SJSA1 (cell line): ENCODE measurements at regions not wholly inside any gene's neighbourhood (a gene's known extent, or its start where the extent isn't known, plus 50 kb on each side); places are given as distances from the start of the nearest gene placed in this dataset.
"Not testable (repeated sequence)": the region's sequence is repeated elsewhere in the genome, so short reads cannot be mapped to it uniquely, and the experiment has no call there.

Experiments
- DNase-seq, 2 experiments: peaks; one replicate each; pipeline ENCODE4 v3.0.0-alpha.2; 2015 to 2020; ENCODE audit warnings: low spot score in 2 of 2, low read depth in 1 of 2
- H3K27ac ChIP-seq: fragments of 250-450 bp; sonication (Bioruptor Pico); 2 replicates; pipeline ENCODE4 v1.5.1; 2020; ENCODE audit warnings: mild to moderate bottlenecking, moderate library complexity
- H3K27me3 ChIP-seq: fragments of 250-450 bp; sonication (Bioruptor Pico); replicated peaks from 2 replicates; pipeline ENCODE4 v1.5.1; 2020; ENCODE audit warnings: mild to moderate bottlenecking, moderate library complexity
- H3K36me3 ChIP-seq: fragments of 250-450 bp; sonication (Bioruptor Pico); 2 replicates; pipeline ENCODE4 v1.5.1; 2020; ENCODE audit warnings: mild to moderate bottlenecking
- H3K4me1 ChIP-seq: fragments of 250-450 bp; sonication (Bioruptor Pico); replicated peaks from 2 replicates; pipeline ENCODE4 v1.6.1; 2021; ENCODE audit warnings: mild to moderate bottlenecking
- H3K4me3 ChIP-seq: fragments of 250-450 bp; sonication (Bioruptor Pico); 2 replicates; pipeline ENCODE4 v1.5.1; 2020; ENCODE audit warnings: mild to moderate bottlenecking
- H3K9me3 ChIP-seq: fragments of 250-450 bp; sonication (Bioruptor Pico); replicated peaks from 2 replicates; pipeline ENCODE4 v1.5.1; 2020; ENCODE audit warnings: mild to moderate bottlenecking

- H3K36me3 ChIP-seq, result no peaks in the 10 kb centered on the region
- no peaks in the 10 kb centered on the region for H3K9me3 ChIP-seq
- no peak for DNase-seq
- H3K4me1 ChIP-seq, result no peaks in the 10 kb centered on the region
- no peak overlapping the region for H3K4me3 ChIP-seq
- no peaks in the 10 kb centered on the region for H3K27me3 ChIP-seq
- no peak overlapping the region for H3K27ac ChIP-seq
Observed at GRCh38 chr16:77068402-77068801, 122.6 kb upstream of the MON1B start.

DNA sequence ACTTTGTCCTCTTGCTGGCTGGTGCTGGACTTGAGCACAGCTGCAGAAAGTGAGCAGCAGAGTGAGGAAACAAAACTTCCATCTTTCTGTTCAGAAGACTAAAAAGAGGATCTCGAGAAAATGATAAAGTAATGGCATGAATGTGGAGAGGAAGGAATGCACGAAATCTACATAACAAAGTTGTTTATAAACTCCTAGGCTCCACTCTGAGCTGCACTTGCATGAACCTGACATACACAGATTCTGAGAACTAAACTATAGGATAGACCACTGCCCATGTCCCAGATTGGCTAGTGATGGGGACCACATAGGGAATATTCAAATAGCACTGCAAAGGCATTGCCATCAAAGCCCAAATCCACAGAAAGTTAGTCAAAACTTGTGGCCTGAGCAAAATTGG lies 121.1 kb upstream of the MON1B start:
- Histone ChIP-seq H3K36me3 (no peaks in the 10 kb centered on the region), H3K4me3 (no peak overlapping the region), H3K9me3 (no peaks in the 10 kb centered on the region), H3K27ac (no peak overlapping the region), H3K27me3 (no peaks in the 10 kb centered on the region), H3K4me1 (no peaks in the 10 kb centered on the region)
- no peak for DNase-seq

DNA sequence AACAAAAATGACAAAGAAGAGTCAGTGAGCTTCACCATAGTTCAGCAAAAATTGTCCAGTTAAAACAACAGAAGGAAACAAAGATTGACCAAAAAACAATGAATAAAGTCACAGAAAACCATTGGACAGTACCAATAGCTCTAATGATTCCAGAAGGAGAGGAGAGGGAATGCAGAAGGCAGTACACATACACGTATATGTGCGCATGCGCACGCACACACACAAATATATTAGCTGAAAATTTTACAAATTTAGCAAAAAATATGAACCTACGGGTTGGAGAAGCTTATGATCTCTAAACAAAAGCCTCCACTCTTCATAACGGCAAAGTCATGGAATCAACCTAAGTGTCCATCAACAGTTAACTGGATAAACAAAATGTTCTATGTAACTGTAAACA lies 120.3 kb upstream of the MON1B start:
- no peaks in the 10 kb centered on the region for H3K4me1 ChIP-seq
- no peak for DNase-seq
- H3K36me3 ChIP-seq, result no peaks in the 10 kb centered on the region
- no peak overlapping the region for H3K4me3 ChIP-seq
- no peaks in the 10 kb centered on the region for H3K9me3 ChIP-seq
- no peaks in the 10 kb centered on the region for H3K27me3 ChIP-seq
- H3K27ac ChIP-seq, result no peak overlapping the region

DNA sequence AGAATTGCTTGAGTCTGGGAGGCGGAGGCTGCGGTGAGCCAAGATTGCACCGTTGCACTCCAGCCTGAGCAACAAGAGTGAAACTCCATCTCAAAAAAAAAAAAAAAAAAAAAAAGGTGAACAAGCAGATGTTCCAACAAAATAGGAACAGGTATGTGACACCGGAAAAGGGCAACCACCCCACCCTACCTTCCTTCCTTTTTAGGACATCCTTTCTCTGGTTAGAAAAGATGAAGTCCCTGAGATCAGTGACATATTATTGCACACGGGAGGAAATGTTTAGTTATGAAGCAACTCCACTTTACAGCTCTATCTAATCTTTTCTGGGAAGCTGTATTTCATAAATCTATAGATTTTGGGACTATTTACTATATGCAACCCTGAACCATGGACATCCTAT lies 114.2 kb upstream of the MON1B start:
- no peaks in the 10 kb centered on the region; the same call in 1 of the 2 replicates for H3K9me3 ChIP-seq
- H3K4me1 ChIP-seq, result no peaks in the 10 kb centered on the region
- H3K27me3 ChIP-seq, result no peaks in the 10 kb centered on the region
- DNase-seq, result no peak
- no peaks in the 10 kb centered on the region for H3K36me3 ChIP-seq
- no peak overlapping the region for H3K4me3 ChIP-seq
- no peak overlapping the region for H3K27ac ChIP-seq

GRCh38 chr16:77077256-77077922 lies 113.6 kb upstream of the MON1B start:
- no peaks in the 10 kb centered on the region for H3K4me1 ChIP-seq
- H3K4me3 ChIP-seq, result no peak overlapping the region
- no peaks in the 10 kb centered on the region for H3K27me3 ChIP-seq
- H3K36me3 ChIP-seq, result no peaks in the 10 kb centered on the region
- DNase-seq, result no peak
- H3K9me3 ChIP-seq, result no peaks in the 10 kb centered on the region; the same call in 1 of the 2 replicates
- H3K27ac ChIP-seq, result no peak overlapping the region

DNA sequence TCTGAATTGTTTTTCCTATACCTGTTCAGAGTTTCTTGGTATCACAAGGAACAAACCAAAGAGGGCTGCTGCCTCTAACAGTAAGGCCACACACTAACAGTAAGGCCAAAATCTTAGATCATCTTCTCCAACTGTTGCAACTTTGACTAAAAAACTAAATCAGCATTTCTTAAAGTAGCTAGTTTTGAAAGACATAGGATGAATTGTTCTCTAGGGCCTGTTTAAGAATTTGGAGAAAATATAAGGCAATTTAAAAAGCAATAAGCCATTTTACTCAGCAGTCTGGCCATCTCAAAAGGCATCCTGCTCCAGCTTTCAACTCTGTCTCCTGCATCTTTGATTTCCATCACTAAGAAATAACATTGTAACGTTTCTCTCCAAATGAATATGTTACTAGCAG lies 105.0 kb upstream of the MON1B start:
- DNase-seq, result no peak
- Histone ChIP-seq H3K9me3 (no peaks in the 10 kb centered on the region), H3K27ac (no peak overlapping the region), H3K36me3 (no peaks in the 10 kb centered on the region), H3K4me3 (no peak overlapping the region), H3K4me1 (no peaks in the 10 kb centered on the region), H3K27me3 (no peaks in the 10 kb centered on the region)

DNA sequence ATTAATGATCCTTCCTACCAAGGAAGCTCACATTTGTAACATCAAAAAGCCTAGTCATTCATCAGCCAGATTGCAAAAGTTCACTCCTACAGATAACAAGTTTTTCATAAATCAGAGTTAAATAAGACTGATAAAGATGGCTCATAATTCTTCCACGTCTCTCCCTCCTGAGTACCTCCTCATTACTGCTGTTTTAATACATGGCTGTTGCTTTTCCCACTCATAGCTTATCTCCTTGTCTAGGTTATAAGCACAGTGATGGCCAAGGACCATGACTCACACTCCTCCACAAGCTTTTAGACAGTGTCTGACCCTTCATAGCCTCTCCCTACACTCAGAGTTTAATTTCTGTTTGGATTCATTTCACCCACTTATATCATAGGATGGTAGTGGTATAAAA lies 100.9 kb upstream of the MON1B start:
- no peaks in the 10 kb centered on the region for H3K36me3 ChIP-seq
- no peaks in the 10 kb centered on the region for H3K9me3 ChIP-seq
- no peak overlapping the region for H3K27ac ChIP-seq
- no peak for DNase-seq
- no peaks in the 10 kb centered on the region for H3K4me1 ChIP-seq
- no peaks in the 10 kb centered on the region for H3K27me3 ChIP-seq
- no peak overlapping the region for H3K4me3 ChIP-seq

- H3K36me3 ChIP-seq, result no peaks in the 10 kb centered on the region
- DNase-seq, result no peak
- H3K4me1 ChIP-seq, result no peaks in the 10 kb centered on the region
- H3K27me3 ChIP-seq, result no peaks in the 10 kb centered on the region
- H3K27ac ChIP-seq, result no peak overlapping the region
- no peak overlapping the region for H3K4me3 ChIP-seq
- no peaks in the 10 kb centered on the region for H3K9me3 ChIP-seq
Observed at GRCh38 chr16:77093309-77093708, 97.7 kb upstream of the MON1B start.

DNA sequence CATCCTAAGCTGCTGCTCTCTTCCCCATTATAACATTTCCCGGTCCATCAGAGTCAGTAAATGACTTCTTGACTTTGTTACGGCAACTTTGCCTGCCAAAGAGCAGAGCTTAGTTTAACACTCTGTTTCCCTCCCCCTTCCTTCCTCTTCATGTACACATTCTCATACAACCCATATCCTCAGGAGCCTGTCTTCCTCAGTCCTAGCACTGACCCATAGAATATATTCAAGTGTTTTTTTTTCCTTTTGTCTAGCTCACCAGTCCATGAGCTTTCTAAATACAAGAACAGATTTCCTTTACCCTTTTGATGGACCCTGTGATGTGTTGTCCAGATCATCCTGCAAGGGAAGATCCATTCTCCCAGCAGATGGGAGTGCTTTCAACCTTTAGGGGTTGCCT lies 97.0 kb upstream of the MON1B start:
- no peaks in the 10 kb centered on the region for H3K27me3 ChIP-seq
- H3K36me3 ChIP-seq, result no peaks in the 10 kb centered on the region
- no peaks in the 10 kb centered on the region for H3K9me3 ChIP-seq
- no peaks in the 10 kb centered on the region for H3K4me1 ChIP-seq
- no peak overlapping the region for H3K27ac ChIP-seq
- H3K4me3 ChIP-seq, result no peak overlapping the region
- no peak for DNase-seq

DNA sequence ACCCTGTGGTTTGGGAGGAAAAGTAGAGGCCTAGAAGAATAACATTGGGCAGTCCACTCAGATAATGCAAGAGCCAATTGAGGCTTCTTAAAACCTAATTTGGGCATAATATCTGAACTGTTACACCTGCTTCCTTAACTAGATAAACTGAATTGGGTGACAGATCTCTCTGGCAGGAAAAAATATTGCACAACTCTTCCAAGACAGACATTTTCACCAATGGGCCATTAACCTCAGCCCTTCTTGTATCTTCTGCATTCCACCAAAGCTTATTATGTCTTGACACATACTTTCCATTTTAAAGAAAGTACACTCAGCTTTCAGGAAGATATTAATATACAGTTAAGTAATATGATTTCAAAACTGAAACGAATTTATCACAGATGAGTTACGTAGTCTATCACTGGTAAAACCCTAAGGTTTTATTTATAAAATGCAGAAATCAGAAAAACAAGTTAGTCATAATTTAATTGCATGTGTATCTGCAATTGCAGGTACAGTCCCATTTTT lies 79.9 kb upstream of the MON1B start:
- H3K27me3 ChIP-seq, result no peaks in the 10 kb centered on the region
- no peaks in the 10 kb centered on the region for H3K36me3 ChIP-seq
- H3K4me1 ChIP-seq, result no peaks in the 10 kb centered on the region
- H3K9me3 ChIP-seq, result no peaks in the 10 kb centered on the region
- no peak overlapping the region for H3K4me3 ChIP-seq
- no peak overlapping the region for H3K27ac ChIP-seq
- DNase-seq, result no peak

- H3K4me3 ChIP-seq, result no peak overlapping the region
- H3K36me3 ChIP-seq, result no peaks in the 10 kb centered on the region
- DNase-seq, result no peak
- H3K27ac ChIP-seq, result no peak overlapping the region
- H3K27me3 ChIP-seq, result no peaks in the 10 kb centered on the region
- H3K4me1 ChIP-seq, result no peaks in the 10 kb centered on the region
- H3K9me3 ChIP-seq, result no peaks in the 10 kb centered on the region
Observed at GRCh38 chr16:77112746-77113145, 78.2 kb upstream of the MON1B start.

DNA sequence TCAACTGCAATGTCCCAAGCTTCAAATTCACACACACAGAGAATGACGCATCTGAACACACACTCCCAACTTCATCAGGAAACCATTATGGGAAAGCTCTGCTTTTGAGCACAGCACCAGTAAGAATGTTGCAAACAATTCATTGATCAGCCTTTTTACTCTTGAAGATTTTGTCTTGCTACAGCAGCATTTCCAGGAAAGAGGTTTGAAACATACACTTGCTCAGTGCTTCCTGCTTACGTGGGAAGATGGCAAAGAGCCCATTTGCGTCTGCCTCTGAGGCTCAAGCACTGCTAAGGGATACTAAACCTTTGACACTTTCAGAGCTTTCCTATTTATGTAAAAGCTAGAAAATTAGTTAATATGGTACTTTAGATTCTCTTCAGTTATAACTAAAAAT lies 77.2 kb upstream of the MON1B start:
- Histone ChIP-seq H3K9me3 (no peaks in the 10 kb centered on the region), H3K36me3 (no peaks in the 10 kb centered on the region), H3K27ac (no peak overlapping the region), H3K27me3 (no peaks in the 10 kb centered on the region), H3K4me1 (no peaks in the 10 kb centered on the region), H3K4me3 (no peak overlapping the region)
- DNase-seq, result no peak

DNA sequence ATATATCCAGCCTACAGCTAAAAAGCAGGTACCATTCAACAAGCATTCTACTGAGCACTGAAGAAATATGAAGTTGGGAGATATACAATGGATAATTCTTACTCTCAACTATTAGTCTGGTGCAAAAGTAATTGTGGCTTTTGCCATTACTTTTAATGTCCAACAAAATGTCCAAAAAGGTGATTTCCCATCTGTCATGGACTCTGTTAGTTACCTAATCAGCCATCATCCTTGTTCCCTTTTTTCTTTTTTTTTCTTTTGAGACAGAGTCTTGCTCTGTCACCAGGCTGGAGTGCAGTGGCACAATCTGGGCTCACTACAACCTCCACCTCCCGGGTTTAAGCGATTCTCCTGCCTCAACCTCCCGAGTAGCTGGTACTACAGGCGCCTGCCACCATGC lies 76.6 kb upstream of the MON1B start:
- H3K9me3 ChIP-seq, DNase-seq, H3K36me3 ChIP-seq, H3K27ac ChIP-seq, H3K27me3 ChIP-seq, H3K4me3 ChIP-seq, H3K4me1 ChIP-seq: not testable (repeated sequence)

GRCh38 chr16:77116856-77117255 lies 74.1 kb upstream of the MON1B start:
- no peaks in the 10 kb centered on the region for H3K9me3 ChIP-seq
- no peak for DNase-seq
- no peak overlapping the region for H3K4me3 ChIP-seq
- no peaks in the 10 kb centered on the region for H3K36me3 ChIP-seq
- H3K27me3 ChIP-seq, result no peaks in the 10 kb centered on the region
- no peak overlapping the region for H3K27ac ChIP-seq
- no peaks in the 10 kb centered on the region for H3K4me1 ChIP-seq

DNA sequence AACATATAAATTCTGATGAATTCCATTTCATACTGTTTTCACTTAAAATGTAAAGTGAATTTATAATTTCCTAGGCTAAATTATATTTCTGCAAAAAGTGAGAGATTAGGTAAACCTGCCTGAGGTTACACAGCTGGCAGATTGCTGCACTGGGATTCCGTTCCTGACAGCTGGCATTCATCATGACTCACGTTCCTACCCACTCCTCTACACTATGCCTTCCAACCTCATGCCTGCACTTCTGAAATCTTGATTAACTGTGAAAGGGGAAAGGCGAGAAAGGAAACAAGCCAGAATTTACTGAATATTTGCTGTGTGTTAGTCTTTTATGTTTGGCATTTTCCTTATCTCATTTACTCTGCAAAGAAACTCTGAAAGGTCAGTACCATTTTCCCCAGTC lies 73.3 kb upstream of the MON1B start:
- Histone ChIP-seq H3K36me3 (no peaks in the 10 kb centered on the region), H3K27me3 (no peaks in the 10 kb centered on the region), H3K4me1 (no peaks in the 10 kb centered on the region), H3K4me3 (no peak overlapping the region), H3K9me3 (no peaks in the 10 kb centered on the region), H3K27ac (no peak overlapping the region)
- DNase-seq, result no peak
